Keratinocyte (primary cell): ENCODE measurements at regions not wholly inside any gene's neighbourhood (a gene's known extent, or its start where the extent isn't known, plus 50 kb on each side); places are given as distances from the start of the nearest gene placed in this dataset.

Source experiments
- DNase-seq: peaks from one replicate; pipeline ENCODE4 v3.0.0-alpha.2; 2011; ENCODE audit warnings: low read depth, missing footprints, low spot score
- FAIRE-seq: peaks from 2 replicates; lab custom pipeline; 2011; peaks lifted over from hg19 to GRCh38; lab: Jason Lieb, UNC
- H2AFZ ChIP-seq: 2 replicates; pipeline ENCODE4 v1.6.0; 2012; ENCODE audit warnings: low read length, control low read depth, inconsistent platforms; ENCODE audit not compliant: control insufficient read depth
- H3K27ac ChIP-seq: 2 replicates; pipeline ENCODE4 v1.5.1; 2011; ENCODE audit warnings: low read length; ENCODE audit not compliant: control insufficient read depth, insufficient read depth
- H3K27me3 ChIP-seq: 3 replicates; pipeline ENCODE4 v1.6.0; 2011; ENCODE audit warnings: low read length; ENCODE audit not compliant: control insufficient read depth, insufficient read depth; ENCODE audit errors: extremely low read depth
- H3K36me3 ChIP-seq, 2 experiments: 2 replicates in 1 of 2; 3 replicates in 1 of 2; pipeline ENCODE4 v1.5.1; 2011; ENCODE audit warnings: low read length in 2 of 2, mild to moderate bottlenecking in 1 of 2; ENCODE audit not compliant: control insufficient read depth in 2 of 2, insufficient read depth in 2 of 2; ENCODE audit errors: extremely low read depth in 1 of 2
- H3K4me1 ChIP-seq: 3 replicates; pipeline ENCODE4 v1.5.1; 2011; ENCODE audit warnings: low read length; ENCODE audit not compliant: control insufficient read depth, insufficient read depth; ENCODE audit errors: extremely low read depth
- H3K4me2 ChIP-seq: 3 replicates; pipeline ENCODE4 v1.6.0; 2011; ENCODE audit warnings: low read depth, low read length; ENCODE audit not compliant: control insufficient read depth, insufficient read depth; ENCODE audit errors: extremely low read depth
- H3K4me3 ChIP-seq, 3 experiments: fragments of 200-600 bp in 1 of 3; sonication (generic) in 1 of 3; 2 replicates in 2 of 3; 3 replicates in 1 of 3; pipeline ENCODE4 v1.5.1; 2011 to 2016; ENCODE audit warnings: low read length in 3 of 3, mild to moderate bottlenecking in 3 of 3, control low read depth in 2 of 3, inconsistent platforms in 1 of 3, low read depth in 1 of 3, mixed read lengths in 1 of 3, mixed run types in 1 of 3, moderate library complexity in 1 of 3; ENCODE audit not compliant: control insufficient read depth in 2 of 3, insufficient read depth in 2 of 3; ENCODE audit errors: extremely low read depth in 1 of 3
- H3K79me2 ChIP-seq: 2 replicates; pipeline ENCODE4 v1.6.0; 2012; ENCODE audit warnings: low read length; ENCODE audit not compliant: control insufficient read depth, insufficient read depth
- H3K9ac ChIP-seq: 3 replicates; pipeline ENCODE4 v1.6.0; 2011; ENCODE audit warnings: low read length; ENCODE audit not compliant: control insufficient read depth, insufficient read depth; ENCODE audit errors: extremely low read depth
- H3K9me1 ChIP-seq: 3 replicates; pipeline ENCODE4 v1.6.0; 2011; ENCODE audit warnings: low read length; ENCODE audit not compliant: control insufficient read depth, insufficient read depth; ENCODE audit errors: extremely low read depth
- H3K9me3 ChIP-seq: 2 replicates; pipeline ENCODE4 v1.5.1; 2012; ENCODE audit warnings: low read depth, low read length; ENCODE audit not compliant: control insufficient read depth
- H4K20me1 ChIP-seq: 3 replicates; pipeline ENCODE4 v1.6.0; 2011; ENCODE audit warnings: low read length; ENCODE audit not compliant: control insufficient read depth, insufficient read depth; ENCODE audit errors: extremely low read depth
- EZH2 ChIP-seq: IDR thresholded peaks from one replicate; pipeline ENCODE4 v1.6.1; 2012; ENCODE audit warnings: inconsistent platforms, mild to moderate bottlenecking, low read length, moderate library complexity
- dilution Hi-C: fragments of 300-500 bp; cut with MboI; formaldehyde crosslinking; loops from one replicate; pipeline ENCODE4 v1.7.0; 2020; ENCODE audit warnings: low sequenced_read_pairs; ENCODE audit not compliant: extremely low pct_ligation_motif_present
- TF ChIP-seq, protein P1 (sequence below), 3 experiments: IDR thresholded peaks in 1 of 3; conservative IDR thresholded peaks in 1 of 3; optimal IDR thresholded peaks in 1 of 3; 2 replicates in 2 of 3; 3 replicates in 1 of 3; pipeline versions ENCODE3 to v1.5.1; 2011; ENCODE audit warnings: low read length in 3 of 3, mild to moderate bottlenecking in 3 of 3, moderate library complexity in 2 of 3, control low read depth in 1 of 3, inconsistent platforms in 1 of 3; ENCODE audit not compliant: insufficient read depth in 2 of 3; ENCODE audit errors: extremely low read depth in 1 of 3

DNA sequence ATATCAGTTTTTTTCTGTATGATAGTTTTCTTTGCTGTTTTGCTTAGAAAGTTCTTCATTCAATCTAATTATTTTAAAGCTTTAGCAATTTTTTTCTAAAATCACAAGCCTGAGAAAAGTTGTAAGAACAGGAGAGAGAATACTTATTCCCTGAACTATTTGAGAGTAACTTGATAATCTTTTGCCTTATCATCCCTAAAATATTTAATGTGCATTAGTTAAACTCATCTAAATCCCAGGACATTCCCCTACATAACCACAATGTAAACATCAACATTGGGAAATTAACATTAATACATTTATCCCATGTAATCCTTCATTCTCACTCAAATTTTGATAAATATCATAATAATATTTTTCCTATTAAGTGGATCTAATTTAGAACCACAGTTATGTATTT, 241.8 kb downstream of the CD109 start:
- Histone ChIP-seq H3K27me3 (no peaks in the 10 kb centered on the region), H4K20me1 (no peaks in the 10 kb centered on the region), H3K9ac (no peak overlapping the region), H3K4me2 (no peak overlapping the region), H3K27ac (no peak overlapping the region), H3K9me3 (no peaks in the 10 kb centered on the region), H2AFZ (no peak overlapping the region), H3K79me2 (no peaks in the 10 kb centered on the region), H3K4me1 (no peaks in the 10 kb centered on the region), H3K36me3 (no peaks in the 10 kb centered on the region), H3K4me3 (no peak overlapping the region), H3K9me1 (no peaks in the 10 kb centered on the region)
- DNase-seq (no peak), FAIRE-seq (no peak)
- TF ChIP-seq, protein P1, sequence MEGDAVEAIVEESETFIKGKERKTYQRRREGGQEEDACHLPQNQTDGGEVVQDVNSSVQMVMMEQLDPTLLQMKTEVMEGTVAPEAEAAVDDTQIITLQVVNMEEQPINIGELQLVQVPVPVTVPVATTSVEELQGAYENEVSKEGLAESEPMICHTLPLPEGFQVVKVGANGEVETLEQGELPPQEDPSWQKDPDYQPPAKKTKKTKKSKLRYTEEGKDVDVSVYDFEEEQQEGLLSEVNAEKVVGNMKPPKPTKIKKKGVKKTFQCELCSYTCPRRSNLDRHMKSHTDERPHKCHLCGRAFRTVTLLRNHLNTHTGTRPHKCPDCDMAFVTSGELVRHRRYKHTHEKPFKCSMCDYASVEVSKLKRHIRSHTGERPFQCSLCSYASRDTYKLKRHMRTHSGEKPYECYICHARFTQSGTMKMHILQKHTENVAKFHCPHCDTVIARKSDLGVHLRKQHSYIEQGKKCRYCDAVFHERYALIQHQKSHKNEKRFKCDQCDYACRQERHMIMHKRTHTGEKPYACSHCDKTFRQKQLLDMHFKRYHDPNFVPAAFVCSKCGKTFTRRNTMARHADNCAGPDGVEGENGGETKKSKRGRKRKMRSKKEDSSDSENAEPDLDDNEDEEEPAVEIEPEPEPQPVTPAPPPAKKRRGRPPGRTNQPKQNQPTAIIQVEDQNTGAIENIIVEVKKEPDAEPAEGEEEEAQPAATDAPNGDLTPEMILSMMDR (optimal IDR thresholded peaks at IDR 0.05 in 1 of 3, IDR thresholded peaks at IDR 0.05 in 1 of 3, conservative IDR thresholded peaks at IDR 0.05 in 1 of 3; ENCODE audit: extremely low read depth in 1 of 3, insufficient read depth in 2 of 3, low read length in 3 of 3) = no peak
- no peak for TF ChIP-seq EZH2
- dilution Hi-C loops = no loop called here

DNA sequence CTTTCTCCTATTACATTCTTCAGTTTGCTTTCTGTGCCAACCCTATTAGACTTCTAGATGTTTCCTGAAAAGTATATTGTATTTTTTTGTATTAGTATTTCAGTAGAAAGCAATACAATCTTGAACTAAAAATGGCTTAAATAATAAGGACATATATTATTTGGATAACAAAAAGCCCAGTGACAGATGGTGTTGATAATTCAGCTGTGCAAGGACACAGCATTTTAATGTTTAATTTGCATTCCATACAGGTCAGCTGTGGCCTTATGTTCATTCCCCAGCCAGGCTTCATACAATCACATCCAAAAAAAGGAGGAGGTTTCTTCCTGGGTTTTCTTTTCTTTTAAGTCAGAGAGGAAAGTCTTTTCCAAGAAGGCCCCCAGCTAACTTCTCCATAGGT, 236.9 kb downstream of the CD109 start:
- FAIRE-seq (no peak), DNase-seq (no peak)
- Histone ChIP-seq H4K20me1 (no peaks in the 10 kb centered on the region), H3K4me2 (no peak overlapping the region), H3K36me3 (no peaks in the 10 kb centered on the region), H3K4me1 (peaks cover 10% of the 10 kb centered on the region), H3K9ac (no peak overlapping the region), H3K79me2 (no peaks in the 10 kb centered on the region), H3K9me3 (no peaks in the 10 kb centered on the region), H2AFZ (no peak overlapping the region), H3K9me1 (no peaks in the 10 kb centered on the region), H3K4me3 (no peak overlapping the region), H3K27ac (no peak overlapping the region), H3K27me3 (no peaks in the 10 kb centered on the region)
- dilution Hi-C loops = no loop called here
- no peak for TF ChIP-seq EZH2
- TF ChIP-seq, protein P1 (optimal IDR thresholded peaks at IDR 0.05 in 1 of 3, IDR thresholded peaks at IDR 0.05 in 1 of 3, conservative IDR thresholded peaks at IDR 0.05 in 1 of 3; ENCODE audit: extremely low read depth in 1 of 3, insufficient read depth in 2 of 3, low read length in 3 of 3) = no peak
